ENCODE measurements at regions not wholly inside any gene's neighbourhood (a gene's known extent, or its start where the extent isn't known, plus 50 kb on each side); places are given as distances from the start of the nearest gene placed in this dataset.

- DNase-seq, result no peak
Measured at GRCh38 chr2:146203064-146203624, 1641.7 kb upstream of the ACVR2A start.

GRCh38 chr2:146193619-146194018 lies 1651.2 kb upstream of the ACVR2A start:
- no peak for DNase-seq

GRCh38 chr2:146189541-146189940 lies 1655.3 kb upstream of the ACVR2A start:
- no peak for DNase-seq

GRCh38 chr2:146173934-146174333 lies 1654.0 kb upstream of the ZEB2 start:
- DNase-seq, result no peak

GRCh38 chr2:146161256-146161882 lies 1641.5 kb upstream of the ZEB2 start:
- DNase-seq, result no peak

- DNase-seq, result no peak
Measured at GRCh38 chr2:146158072-146158674, 1638.3 kb upstream of the ZEB2 start.

- DNase-seq, result no peak
Measured at GRCh38 chr2:146147448-146148012, 1627.6 kb upstream of the ZEB2 start.

- no peak for DNase-seq
Measured at GRCh38 chr2:146143971-146144370, 1624.1 kb upstream of the ZEB2 start.

- DNase-seq, result no peak
Measured at GRCh38 chr2:146138820-146139219, 1618.9 kb upstream of the ZEB2 start.

- no peak for DNase-seq
Measured at GRCh38 chr2:146135245-146135644, 1615.3 kb upstream of the ZEB2 start.

- DNase-seq, result no peak
Measured at GRCh38 chr2:146131785-146132184, 1611.9 kb upstream of the ZEB2 start.

GRCh38 chr2:146131048-146131447 lies 1611.1 kb upstream of the ZEB2 start:
- DNase-seq, result peak in 1 of 3 experiments; percentile 17

- DNase-seq, result no peak
Measured at GRCh38 chr2:146130290-146130689, 1610.4 kb upstream of the ZEB2 start.

GRCh38 chr2:146129231-146129630 lies 1609.3 kb upstream of the ZEB2 start:
- no peak for DNase-seq

GRCh38 chr2:146128216-146128615 lies 1608.3 kb upstream of the ZEB2 start:
- no peak for DNase-seq

- no peak for DNase-seq
Measured at GRCh38 chr2:146125551-146125950, 1605.6 kb upstream of the ZEB2 start.

GRCh38 chr2:146124741-146125140 lies 1604.8 kb upstream of the ZEB2 start:
- no peak for DNase-seq

GRCh38 chr2:146123714-146124113 lies 1603.8 kb upstream of the ZEB2 start:
- DNase-seq, result no peak

GRCh38 chr2:146123256-146123655 lies 1603.3 kb upstream of the ZEB2 start:
- DNase-seq, result peak in 1 of 3 experiments; percentile 51

GRCh38 chr2:146119586-146119985 lies 1599.7 kb upstream of the ZEB2 start:
- no peak for DNase-seq

GRCh38 chr2:146108993-146109392 lies 1589.1 kb upstream of the ZEB2 start:
- no peak for DNase-seq

- DNase-seq, result no peak
Measured at GRCh38 chr2:146094185-146094584, 1574.3 kb upstream of the ZEB2 start.

GRCh38 chr2:146081459-146081858 lies 1561.5 kb upstream of the ZEB2 start:
- DNase-seq, result no peak

GRCh38 chr2:146080925-146081324 lies 1561.0 kb upstream of the ZEB2 start:
- no peak for DNase-seq
